GM12891 (cell line): ENCODE measurements at regions not wholly inside any gene's neighbourhood (a gene's known extent, or its start where the extent isn't known, plus 50 kb on each side); places are given as distances from the start of the nearest gene placed in this dataset.

Experiments used
- POLR2A ChIP-seq: IDR thresholded peaks from 2 replicates; pipeline ENCODE4 v1.6.1; 2011; ENCODE audit warnings: low read depth, low read length, control low read depth
- POLR2AphosphoS5 ChIP-seq: IDR thresholded peaks from 2 replicates; pipeline ENCODE4 v1.6.1; 2011; ENCODE audit warnings: low read depth, low read length, control low read depth
- POU2F2 ChIP-seq: IDR thresholded peaks from 2 replicates; pipeline ENCODE4 v1.6.1; 2011; ENCODE audit warnings: low read depth, mild to moderate bottlenecking, control low read depth, low read length, moderate library complexity
- SPI1 ChIP-seq: IDR thresholded peaks from 2 replicates; pipeline ENCODE4 v1.6.1; 2011; ENCODE audit warnings: low read depth, low read length, control low read depth
- TAF1 ChIP-seq: IDR thresholded peaks from 2 replicates; pipeline ENCODE4 v1.6.1; 2011; ENCODE audit warnings: low read depth, low read length, control low read depth

DNA sequence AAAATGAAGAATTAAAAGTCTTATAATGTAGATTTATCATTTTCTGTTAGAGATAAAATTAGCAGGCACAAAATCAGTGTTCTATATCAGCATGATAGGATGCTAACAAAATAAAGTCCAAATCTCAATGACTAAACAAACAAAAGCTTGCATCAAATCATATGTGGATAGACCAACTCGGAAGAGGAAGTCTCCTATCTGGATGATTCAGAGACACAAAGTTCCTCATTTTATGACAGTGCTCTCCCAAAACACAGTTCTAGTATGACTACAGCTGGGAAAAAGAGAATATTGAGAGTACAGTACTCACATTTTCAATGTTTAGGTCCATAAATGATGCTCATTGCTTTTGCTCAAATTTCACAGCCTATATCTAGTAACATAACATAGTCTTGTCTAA lies 376.1 kb upstream of the CTSO start:
- TF ChIP-seq POLR2A (no peak), POLR2AphosphoS5 (no peak), TAF1 (no peak), SPI1 (no peak), POU2F2 (no peak)
